Astrocyte (in vitro differentiated cells and primary cell): ENCODE measurements at regions not wholly inside any gene's neighbourhood (a gene's known extent, or its start where the extent isn't known, plus 50 kb on each side); places are given as distances from the start of the nearest gene placed in this dataset.

Source experiments
- EZH2 ChIP-seq: IDR thresholded peaks from 2 replicates; pipeline ENCODE4 v1.6.1; 2012; ENCODE audit warnings: mild to moderate bottlenecking, low read length, inconsistent platforms; ENCODE audit not compliant: insufficient read depth
- TF ChIP-seq, protein P1 (sequence below): IDR thresholded peaks from 2 replicates; pipeline ENCODE4 v1.5.1; 2011; ENCODE audit warnings: low read depth, mild to moderate bottlenecking, inconsistent platforms, low read length, moderate library complexity; ENCODE audit not compliant: insufficient read depth

DNA sequence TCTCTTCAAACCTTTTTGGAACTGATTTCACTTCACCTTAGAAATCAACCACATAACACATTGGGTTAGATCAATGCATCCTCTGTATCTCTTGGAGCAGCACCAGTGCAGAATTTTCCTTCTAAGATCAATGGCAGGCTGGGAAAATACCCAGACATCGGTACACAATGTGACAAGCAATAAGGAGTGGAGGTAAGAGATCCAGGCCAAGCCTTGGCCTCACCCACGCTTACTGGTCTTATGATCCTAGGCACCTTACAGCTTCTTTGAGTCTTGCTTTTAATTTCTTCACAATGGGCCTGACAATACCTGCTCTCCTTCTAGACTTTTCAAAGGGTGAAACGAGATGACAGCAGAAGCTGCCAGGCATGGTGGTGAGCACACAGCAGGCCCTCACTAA lies 232.0 kb downstream of the LACC1 start:
- TF ChIP-seq, protein P1, sequence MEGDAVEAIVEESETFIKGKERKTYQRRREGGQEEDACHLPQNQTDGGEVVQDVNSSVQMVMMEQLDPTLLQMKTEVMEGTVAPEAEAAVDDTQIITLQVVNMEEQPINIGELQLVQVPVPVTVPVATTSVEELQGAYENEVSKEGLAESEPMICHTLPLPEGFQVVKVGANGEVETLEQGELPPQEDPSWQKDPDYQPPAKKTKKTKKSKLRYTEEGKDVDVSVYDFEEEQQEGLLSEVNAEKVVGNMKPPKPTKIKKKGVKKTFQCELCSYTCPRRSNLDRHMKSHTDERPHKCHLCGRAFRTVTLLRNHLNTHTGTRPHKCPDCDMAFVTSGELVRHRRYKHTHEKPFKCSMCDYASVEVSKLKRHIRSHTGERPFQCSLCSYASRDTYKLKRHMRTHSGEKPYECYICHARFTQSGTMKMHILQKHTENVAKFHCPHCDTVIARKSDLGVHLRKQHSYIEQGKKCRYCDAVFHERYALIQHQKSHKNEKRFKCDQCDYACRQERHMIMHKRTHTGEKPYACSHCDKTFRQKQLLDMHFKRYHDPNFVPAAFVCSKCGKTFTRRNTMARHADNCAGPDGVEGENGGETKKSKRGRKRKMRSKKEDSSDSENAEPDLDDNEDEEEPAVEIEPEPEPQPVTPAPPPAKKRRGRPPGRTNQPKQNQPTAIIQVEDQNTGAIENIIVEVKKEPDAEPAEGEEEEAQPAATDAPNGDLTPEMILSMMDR, result no peak
- no peak for TF ChIP-seq EZH2
